ENCODE measurements at regions not wholly inside any gene's neighbourhood (a gene's known extent, or its start where the extent isn't known, plus 50 kb on each side); places are given as distances from the start of the nearest gene placed in this dataset.

- no peak for TF ChIP-seq CTCF (IDR thresholded peaks at IDR 0.05; ENCODE audit: insufficient read depth, low read length, poor library complexity, severe bottlenecking)
- no peak for DNase-seq (ENCODE audit: low read depth)
- no peaks in the 10 kb centered on the region for H3K27me3 ChIP-seq (ENCODE audit: control insufficient read depth, insufficient read depth, low read length)
- H3K4me3 ChIP-seq (ENCODE audit: low read depth, low read length): no peak overlapping the region
- no peaks in the 10 kb centered on the region for H3K36me3 ChIP-seq (ENCODE audit: control insufficient read depth, insufficient read depth, low read length)
These were observed 401.8 kb upstream of the FAT3 start for GRCh38 chr11:91822805-91823204.

GRCh38 chr11:91820709-91821108, 403.9 kb upstream of the FAT3 start:
- no peak for TF ChIP-seq CTCF (IDR thresholded peaks at IDR 0.05; ENCODE audit: insufficient read depth, low read length, poor library complexity, severe bottlenecking)
- Histone ChIP-seq H3K27me3 (ENCODE audit: control insufficient read depth, insufficient read depth, low read length) (no peaks in the 10 kb centered on the region), H3K36me3 (ENCODE audit: control insufficient read depth, insufficient read depth, low read length) (no peaks in the 10 kb centered on the region), H3K4me3 (ENCODE audit: low read depth, low read length) (no peak overlapping the region)
- no peak for DNase-seq (ENCODE audit: low read depth)

- no peak for DNase-seq (ENCODE audit: low read depth)
- H3K36me3 ChIP-seq (ENCODE audit: control insufficient read depth, insufficient read depth, low read length): no peaks in the 10 kb centered on the region
- TF ChIP-seq CTCF (IDR thresholded peaks at IDR 0.05; ENCODE audit: insufficient read depth, low read length, poor library complexity, severe bottlenecking): no peak
- no peaks in the 10 kb centered on the region for H3K27me3 ChIP-seq (ENCODE audit: control insufficient read depth, insufficient read depth, low read length)
- H3K4me3 ChIP-seq (ENCODE audit: low read depth, low read length): no peak overlapping the region
These were observed 404.8 kb upstream of the FAT3 start for GRCh38 chr11:91819777-91820176.

GRCh38 chr11:91819195-91819594, 405.4 kb upstream of the FAT3 start:
- TF ChIP-seq CTCF (IDR thresholded peaks at IDR 0.05; ENCODE audit: insufficient read depth, low read length, poor library complexity, severe bottlenecking): no peak
- Histone ChIP-seq H3K36me3 (ENCODE audit: control insufficient read depth, insufficient read depth, low read length) (no peaks in the 10 kb centered on the region), H3K4me3 (ENCODE audit: low read depth, low read length) (no peak overlapping the region), H3K27me3 (ENCODE audit: control insufficient read depth, insufficient read depth, low read length) (no peaks in the 10 kb centered on the region)
- no peak for DNase-seq (ENCODE audit: low read depth)

- H3K4me3 ChIP-seq (ENCODE audit: low read depth, low read length): no peak overlapping the region
- H3K27me3 ChIP-seq (ENCODE audit: control insufficient read depth, insufficient read depth, low read length): no peaks in the 10 kb centered on the region
- no peak for TF ChIP-seq CTCF (IDR thresholded peaks at IDR 0.05; ENCODE audit: insufficient read depth, low read length, poor library complexity, severe bottlenecking)
- DNase-seq (ENCODE audit: low read depth): no peak
- H3K36me3 ChIP-seq (ENCODE audit: control insufficient read depth, insufficient read depth, low read length): no peaks in the 10 kb centered on the region
These were observed 406.6 kb upstream of the FAT3 start for GRCh38 chr11:91817996-91818395.

GRCh38 chr11:91813263-91813662, 411.4 kb upstream of the FAT3 start:
- TF ChIP-seq CTCF (IDR thresholded peaks at IDR 0.05; ENCODE audit: insufficient read depth, low read length, poor library complexity, severe bottlenecking): no peak
- no peak overlapping the region for H3K4me3 ChIP-seq (ENCODE audit: low read depth, low read length)
- H3K27me3 ChIP-seq (ENCODE audit: control insufficient read depth, insufficient read depth, low read length): no peaks in the 10 kb centered on the region
- no peaks in the 10 kb centered on the region for H3K36me3 ChIP-seq (ENCODE audit: control insufficient read depth, insufficient read depth, low read length)
- no peak for DNase-seq (ENCODE audit: low read depth)

Data from kidney epithelial cell (primary cell).